ENCODE measurements at regions not wholly inside any gene's neighbourhood (a gene's known extent, or its start where the extent isn't known, plus 50 kb on each side); places are given as distances from the start of the nearest gene placed in this dataset.
"Not testable (repeated sequence)": the region's sequence is repeated elsewhere in the genome, so short reads cannot be mapped to it uniquely, and the experiment has no call there.

DNA sequence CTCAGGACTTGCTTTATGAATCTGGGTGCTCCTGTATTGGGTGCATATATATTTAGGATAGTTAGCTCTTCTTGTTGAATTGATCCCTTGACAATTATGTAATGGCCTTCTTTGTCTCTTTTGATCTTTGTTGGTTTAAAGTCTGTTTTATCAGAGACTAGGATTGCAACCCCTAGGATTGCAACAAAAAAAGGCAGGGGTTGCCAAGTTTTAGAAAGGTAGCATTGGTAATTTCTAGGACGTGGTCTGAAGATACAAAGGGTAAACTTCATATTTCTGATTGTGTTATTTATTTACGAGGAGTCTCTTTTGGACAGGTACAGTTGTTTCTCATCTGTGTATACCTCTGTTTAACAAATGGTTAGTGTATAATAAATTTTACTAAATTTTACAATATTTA, 433.7 kb downstream of the BTG1 start:
- not testable (repeated sequence) for DNase-seq

DNA sequence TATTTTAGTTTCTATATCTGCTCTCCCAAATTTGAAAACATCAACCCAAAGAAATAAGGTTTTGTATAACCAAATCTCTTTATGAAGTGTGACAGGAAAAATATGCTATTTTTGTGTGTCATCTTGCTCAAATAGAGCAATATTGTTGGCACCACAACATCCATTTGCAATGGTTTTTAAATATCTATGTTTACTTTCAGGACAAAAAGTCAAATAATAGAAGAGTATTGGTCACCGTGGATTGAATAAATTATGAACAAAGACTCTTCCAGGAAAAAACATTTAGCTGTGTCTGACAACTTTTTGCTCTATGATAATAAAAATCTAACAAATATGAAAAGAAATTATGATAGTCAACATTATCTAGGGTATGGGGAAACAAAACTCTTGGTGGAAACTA, 439.2 kb downstream of the BTG1 start:
- no peak for DNase-seq

GRCh38 chr12:91704446-91704845, 441.2 kb downstream of the BTG1 start:
- no peak for DNase-seq

DNA sequence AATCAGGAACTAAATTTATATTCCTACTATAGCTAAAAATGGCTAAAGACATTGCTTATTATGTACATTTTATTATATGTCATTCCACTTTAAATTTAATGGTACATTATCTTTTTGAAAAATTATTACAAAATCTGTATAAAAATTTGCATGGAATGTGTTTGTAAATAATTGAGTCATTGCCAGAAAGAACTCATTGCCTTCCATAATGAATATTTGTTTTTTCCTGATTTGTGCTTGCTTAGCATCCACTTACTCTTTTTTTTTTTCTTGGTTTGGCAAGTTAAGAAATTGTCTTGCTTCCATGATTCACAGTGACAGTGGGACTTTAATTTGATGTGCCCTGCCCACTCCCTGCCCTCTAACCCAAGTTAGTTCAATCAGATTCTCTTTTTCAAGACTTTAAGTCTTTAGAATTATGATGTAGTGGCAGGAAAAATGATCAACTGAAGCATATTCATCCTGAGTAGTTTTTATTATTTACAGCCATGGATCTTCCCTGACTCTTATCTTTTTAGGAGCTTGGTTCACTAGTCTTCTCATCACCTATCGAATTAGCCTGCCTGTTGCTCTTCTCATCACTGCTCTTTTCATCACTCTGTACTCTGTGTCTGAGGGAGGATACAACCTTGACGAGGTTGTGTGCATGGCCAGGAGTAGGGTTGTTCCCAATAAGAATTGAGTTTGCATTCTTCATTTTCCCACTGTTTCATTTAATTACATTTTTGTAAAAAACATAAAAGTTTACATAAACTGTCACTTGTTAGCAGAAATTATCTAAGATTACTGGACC, 442.0 kb downstream of the BTG1 start:
- no peak for DNase-seq

- no peak for DNase-seq
Observed at GRCh38 chr12:91702843-91703425, 442.7 kb downstream of the BTG1 start.

- no peak for DNase-seq
Observed at GRCh38 chr12:91695964-91696363, 449.7 kb downstream of the BTG1 start.

DNA sequence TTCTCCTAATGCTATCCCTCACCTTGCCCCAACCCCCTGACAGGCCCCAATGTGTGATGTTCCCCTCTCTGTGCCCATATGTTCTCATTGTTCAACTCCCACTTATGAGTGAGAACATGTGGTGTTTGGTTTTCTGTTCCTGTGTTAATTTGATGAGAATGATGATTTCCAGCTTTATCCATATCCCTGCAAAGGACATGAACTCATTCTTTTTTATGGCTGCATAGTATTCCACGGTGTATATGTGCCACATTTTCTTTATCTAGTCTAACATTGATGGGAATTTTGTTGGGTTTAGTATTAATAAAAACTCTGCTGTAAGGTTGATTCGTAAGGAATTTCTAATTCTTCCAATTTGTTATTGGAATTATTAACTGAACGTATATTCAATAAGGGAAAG, 450.2 kb downstream of the BTG1 start:
- DNase-seq = not testable (repeated sequence)

- no peak for DNase-seq
Observed at GRCh38 chr12:91690531-91690930, 455.1 kb downstream of the BTG1 start.

- DNase-seq = peak; percentile 3
Observed at GRCh38 chr12:91687052-91688017, 458.3 kb downstream of the BTG1 start.

DNA sequence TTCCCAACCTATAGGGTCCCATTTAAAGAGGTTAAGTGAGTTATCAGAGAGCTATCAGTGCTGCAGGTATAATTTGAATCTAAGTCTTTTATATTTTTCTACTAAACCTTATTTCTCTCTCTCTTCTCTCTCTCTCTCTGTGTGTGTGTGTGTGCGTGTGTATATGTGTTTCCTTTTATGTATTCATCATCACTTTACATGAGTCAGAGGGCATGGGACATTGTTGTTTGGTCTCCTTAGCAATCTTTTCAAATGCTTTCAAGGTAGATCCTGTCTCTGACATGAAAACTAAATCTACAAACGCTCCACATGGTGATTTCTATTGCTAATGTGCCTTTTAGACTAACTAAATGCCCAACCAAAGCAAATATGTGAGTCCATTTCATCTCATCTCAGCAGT, 459.7 kb downstream of the BTG1 start:
- no peak for DNase-seq

- DNase-seq = no peak
Observed at GRCh38 chr12:91681751-91682150, 463.9 kb downstream of the BTG1 start.

DNA sequence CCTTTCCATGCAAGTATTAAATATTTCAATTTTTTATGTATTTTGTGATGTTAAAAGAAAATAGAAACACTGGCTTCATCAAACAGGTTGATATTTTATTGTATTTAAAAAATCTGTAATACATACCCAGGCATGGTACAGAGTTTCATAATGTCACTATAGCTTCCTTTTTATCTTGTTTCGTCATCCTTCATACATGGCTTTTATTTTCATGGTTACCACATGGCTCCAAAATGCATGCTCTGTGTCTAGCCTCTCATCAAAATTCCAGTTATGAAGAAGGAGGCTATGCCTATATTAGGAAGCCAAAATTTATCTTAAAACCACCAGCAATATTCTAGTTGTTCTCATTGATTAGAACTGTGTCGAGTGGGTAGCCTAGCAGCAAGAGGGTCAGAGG, 464.8 kb downstream of the BTG1 start:
- DNase-seq = no peak

DNA sequence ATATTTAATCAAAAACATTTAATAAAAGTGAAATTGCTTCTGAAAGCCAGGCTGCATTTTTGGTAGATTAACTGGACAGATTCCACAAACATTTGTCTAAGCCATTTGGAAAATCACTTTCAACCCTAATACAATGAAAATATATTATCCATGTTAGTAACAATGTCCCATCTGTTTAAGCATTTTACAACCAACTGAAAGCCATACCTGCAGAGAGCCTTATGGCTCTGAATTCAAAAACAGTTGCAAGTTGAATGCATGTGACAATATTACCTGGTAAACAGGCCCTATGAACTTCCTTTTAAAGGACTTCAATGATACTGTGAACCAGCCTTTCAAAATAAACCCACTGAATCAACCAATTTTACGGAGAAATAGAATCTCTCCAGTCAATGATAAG, 468.1 kb downstream of the BTG1 start:
- DNase-seq = no peak

DNA sequence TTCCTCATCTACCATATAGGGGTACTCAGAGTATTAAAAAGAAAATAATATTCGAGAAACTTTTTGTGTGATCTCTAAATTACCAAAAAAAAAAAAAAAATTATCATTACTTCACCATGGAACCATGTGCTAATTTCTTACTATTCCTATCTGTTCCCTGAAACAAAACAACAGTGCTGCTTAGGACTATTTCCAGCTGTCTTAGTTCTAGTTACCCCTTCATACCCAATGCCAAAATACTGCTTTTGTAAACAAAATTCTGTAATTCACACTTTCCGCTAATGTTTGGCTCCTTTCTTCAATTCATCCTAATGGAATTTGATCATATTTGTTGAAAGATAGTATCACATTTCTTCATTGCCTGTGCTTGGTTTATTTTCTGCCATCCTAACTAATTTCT, 470.2 kb downstream of the BTG1 start:
- DNase-seq = no peak

- no peak for DNase-seq
Observed at GRCh38 chr12:91672130-91672529, 473.5 kb downstream of the BTG1 start.

- DNase-seq = no peak
Observed at GRCh38 chr12:91667694-91668093, 478.0 kb downstream of the BTG1 start.

GRCh38 chr12:91663744-91664143, 481.1 kb upstream of the DCN start:
- DNase-seq = no peak

- no peak for DNase-seq
Observed at GRCh38 chr12:91663310-91663709, 480.7 kb upstream of the DCN start.

- no peak for DNase-seq
Observed at GRCh38 chr12:91662021-91662420, 479.4 kb upstream of the DCN start.

DNA sequence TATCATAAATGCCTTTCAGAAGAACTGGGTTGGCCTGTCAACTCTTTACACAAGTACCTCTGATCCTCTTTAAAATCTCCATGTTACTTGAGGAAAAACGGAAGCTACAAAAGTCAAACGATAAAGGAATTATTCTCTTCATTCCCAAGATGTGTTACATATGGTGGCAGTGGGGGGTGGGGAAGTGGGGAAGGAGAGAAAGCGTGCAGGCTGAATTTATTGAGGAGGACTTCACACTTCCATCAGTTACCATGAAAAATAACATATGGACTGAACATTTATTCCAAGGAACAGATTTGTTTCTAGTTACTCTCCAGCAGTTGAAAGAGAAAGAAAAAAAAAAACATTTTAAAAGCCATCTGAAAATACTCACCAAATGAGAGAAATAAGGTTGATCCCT, 474.4 kb upstream of the DCN start:
- DNase-seq = no peak

DNA sequence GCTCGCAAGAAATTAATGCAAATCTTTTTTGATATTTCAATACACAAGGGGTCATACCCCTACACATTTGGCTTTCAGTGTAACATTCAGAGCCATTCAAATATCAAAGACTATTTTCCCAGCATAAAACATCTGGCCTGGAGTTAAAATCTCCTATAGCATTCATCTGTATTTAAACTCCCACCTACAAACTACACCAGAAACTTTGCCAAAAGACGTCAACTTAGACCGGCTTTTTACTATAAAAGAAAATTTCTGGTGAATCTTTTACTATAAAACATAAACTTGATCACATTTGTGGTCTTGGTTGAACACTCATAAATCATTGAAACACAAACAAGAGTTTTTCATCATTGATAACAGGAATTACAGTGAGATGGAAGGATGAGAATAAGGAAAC, 473.3 kb upstream of the DCN start:
- no peak for DNase-seq

DNA sequence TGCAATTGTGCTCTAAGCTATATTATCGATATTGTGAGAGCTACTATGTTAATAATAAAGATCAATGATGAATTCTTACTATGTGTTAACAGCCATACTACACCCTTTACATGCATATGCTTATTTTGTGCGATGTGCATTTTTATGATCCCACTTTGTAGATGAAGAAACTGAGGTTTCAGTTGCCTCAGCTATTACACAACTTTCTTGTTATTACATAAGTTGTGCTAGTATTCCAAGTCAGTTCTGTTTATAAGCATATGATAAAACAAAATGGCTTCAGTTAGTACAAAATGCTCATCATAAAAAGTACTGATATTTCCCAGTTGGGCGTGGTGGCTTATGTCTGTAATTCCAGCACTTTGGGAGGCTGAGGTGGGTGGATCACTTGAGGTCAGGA, 471.5 kb upstream of the DCN start:
- DNase-seq = no peak

GRCh38 chr12:91651728-91652127, 469.1 kb upstream of the DCN start:
- no peak for DNase-seq

DNA sequence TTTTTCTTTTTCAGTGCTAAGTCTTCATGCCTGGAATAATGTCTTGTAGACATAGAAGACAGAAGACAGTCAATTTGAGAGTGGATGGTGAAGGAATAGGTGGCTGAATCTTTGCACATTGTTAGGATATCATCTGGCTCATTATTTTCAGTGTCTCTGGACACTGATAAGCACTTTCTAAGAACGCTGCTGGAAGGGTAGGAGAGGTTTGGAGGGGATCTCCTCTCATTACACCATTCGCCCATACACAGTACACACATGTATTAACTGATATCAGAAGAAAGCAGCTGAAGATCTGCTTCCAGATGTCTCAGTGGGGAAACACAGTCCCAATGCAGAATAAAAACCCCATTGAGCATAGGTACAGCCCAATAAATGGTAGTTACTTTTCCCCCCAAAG, 461.1 kb upstream of the DCN start:
- no peak for DNase-seq
